WTC11 (cell line): ENCODE measurements at regions not wholly inside any gene's neighbourhood (a gene's known extent, or its start where the extent isn't known, plus 50 kb on each side); places are given as distances from the start of the nearest gene placed in this dataset.

Experiments
- ATAC-seq: fragments of 200-7000 bp; cut with Tn5 transposase; 2 replicates; pipeline ENCODE4 v1.10.0; 2021; ENCODE audit warnings: mild to moderate bottlenecking, moderate library complexity
- CTCF ChIA-PET: fragments of 300-600 bp; sonication (Branson Sonifier 250); formaldehyde crosslinking; loops from one replicate; lab custom pipeline; 2021; ENCODE audit warnings: antibody characterized with exemption; lab: Charles Lee
- POLR2A ChIA-PET: fragments of 350-600 bp; sonication (Branson Sonifier 250); formaldehyde crosslinking; loops from one replicate; lab custom pipeline; 2021; ENCODE audit warnings: antibody characterized with exemption; lab: Charles Lee
- DNase-seq: peaks from one replicate; pipeline ENCODE4 v3.0.0; 2021; ENCODE audit warnings: low spot score
- H3K27ac Mint-ChIP-seq: 2 replicates; pipeline ENCODE4 v1.8.0; 2021; ENCODE audit warnings: mixed read lengths
- H3K27me3 Mint-ChIP-seq: 2 replicates; pipeline ENCODE4 v1.8.0; 2021; ENCODE audit warnings: low read depth, mild to moderate bottlenecking, moderate library complexity, mixed read lengths
- H3K36me3 Mint-ChIP-seq: 2 replicates; pipeline ENCODE4 v1.8.0; 2021; ENCODE audit warnings: mixed read lengths
- H3K4me1 Mint-ChIP-seq: 2 replicates; pipeline ENCODE4 v1.8.0; 2022; ENCODE audit warnings: mixed read lengths
- H3K4me3 Mint-ChIP-seq: 2 replicates; pipeline ENCODE4 v1.8.0; 2021; ENCODE audit warnings: mild to moderate bottlenecking, moderate library complexity, mixed read lengths
- H3K9me3 Mint-ChIP-seq: 2 replicates; pipeline ENCODE4 v1.8.0; 2021; ENCODE audit warnings: mixed read lengths
- AR ChIP-seq: fragments of 250-450 bp; sonication (Bioruptor Pico); IDR thresholded peaks from 2 replicates; pipeline ENCODE4 v1.9.0; 2021; ENCODE audit warnings: mild to moderate bottlenecking
- CREM ChIP-seq: sonication (generic); formaldehyde crosslinking; IDR thresholded peaks from 2 replicates; pipeline ENCODE4 v1.8.1; 2022; ENCODE audit warnings: mild to moderate bottlenecking, missing genetic modification reagents, moderate library complexity
- ELF4 ChIP-seq: sonication (generic); formaldehyde crosslinking; IDR thresholded peaks from 2 replicates; pipeline ENCODE4 v1.8.1; 2022; ENCODE audit warnings: low read depth, mild to moderate bottlenecking, moderate library complexity, missing genetic modification reagents
- FOXP4 ChIP-seq: sonication (generic); formaldehyde crosslinking; IDR thresholded peaks from 2 replicates; pipeline ENCODE4 v1.8.0; 2022; ENCODE audit warnings: mild to moderate bottlenecking, missing genetic modification reagents
- GABPB1 ChIP-seq: sonication (generic); formaldehyde crosslinking; IDR thresholded peaks from 2 replicates; pipeline ENCODE4 v1.8.1; 2023; ENCODE audit warnings: mild to moderate bottlenecking, missing genetic modification reagents
- GRHL2 ChIP-seq: fragments of 250-450 bp; sonication (Bioruptor Pico); IDR thresholded peaks from 2 replicates; pipeline ENCODE4 v1.8.0; 2022; ENCODE audit warnings: mild to moderate bottlenecking, moderate library complexity; ENCODE audit not compliant: insufficient replicate concordance, severe bottlenecking
- IRF1 ChIP-seq: sonication (generic); formaldehyde crosslinking; IDR thresholded peaks from 2 replicates; pipeline ENCODE4 v1.8.0; 2023; ENCODE audit warnings: missing genetic modification reagents
- JAZF1 ChIP-seq: fragments of 250-450 bp; sonication (Bioruptor Pico); IDR thresholded peaks from 2 replicates; pipeline ENCODE4 v1.9.0; 2021; ENCODE audit warnings: moderate library complexity, mild to moderate bottlenecking, inconsistent platforms
- NFE2L1 ChIP-seq: sonication (generic); formaldehyde crosslinking; IDR thresholded peaks from 2 replicates; pipeline ENCODE4 v1.8.1; 2023; ENCODE audit warnings: missing genetic modification reagents
- NR3C1 ChIP-seq: sonication (generic); formaldehyde crosslinking; conservative IDR thresholded peaks from 2 replicates; pipeline ENCODE4 v1.8.1; 2023; ENCODE audit warnings: low read depth, mild to moderate bottlenecking, missing genetic modification reagents
- ZNF138 ChIP-seq: sonication (generic); formaldehyde crosslinking; conservative IDR thresholded peaks from 2 replicates; pipeline ENCODE4 v1.8.1; 2022; ENCODE audit warnings: mild to moderate bottlenecking, moderate library complexity, missing genetic modification reagents
- ZNF219 ChIP-seq: sonication (generic); formaldehyde crosslinking; IDR thresholded peaks from 2 replicates; pipeline ENCODE4 v1.8.0; 2023; ENCODE audit warnings: missing genetic modification reagents, mild to moderate bottlenecking, borderline replicate concordance
- ZNF281 ChIP-seq: sonication (generic); formaldehyde crosslinking; IDR thresholded peaks from 2 replicates; pipeline ENCODE4 v1.8.0; 2023; ENCODE audit warnings: mild to moderate bottlenecking, missing genetic modification reagents
- TF ChIP-seq, protein P1 (sequence below): fragments of 250-450 bp; sonication (Bioruptor Pico); conservative IDR thresholded peaks from 2 replicates; pipeline ENCODE4 v1.9.0; 2021; ENCODE audit warnings: mild to moderate bottlenecking
- TF ChIP-seq, protein P2 (sequence below): fragments of 250-450 bp; sonication (Bioruptor Pico); IDR thresholded peaks from 2 replicates; pipeline ENCODE4 v1.9.0; 2021; ENCODE audit warnings: moderate library complexity, mild to moderate bottlenecking, inconsistent platforms, borderline replicate concordance

GRCh38 chr12:58725400-58726105 lies 194.8 kb downstream of the LRIG3 start (continued):
- no peak for TF ChIP-seq ZNF281 (CRISPR knock-in tag)
- TF ChIP-seq AR (CRISPR knock-in tag) = no peak
- no peak for TF ChIP-seq GRHL2 (CRISPR knock-in tag)
- TF ChIP-seq ZNF138 = no peak
- no peak for TF ChIP-seq IRF1 (CRISPR knock-in tag)
- no peak for TF ChIP-seq ELF4 (CRISPR knock-in tag)

- CTCF ChIA-PET = no interaction called here
- Mint-ChIP-seq H3K4me1 (0 out of 2 replicates have a peak, but pooled peaks cover 4% of the 10 kb centered on the region), H3K27me3 (no peaks in the 10 kb centered on the region), H3K27ac (no peak overlapping the region), H3K36me3 (no peaks in the 10 kb centered on the region), H3K4me3 (no peak overlapping the region), H3K9me3 (no peaks in the 10 kb centered on the region)
- TF ChIP-seq GABPB1 = peak; percentile 84
- no peak for TF ChIP-seq FOXP4
- POLR2A ChIA-PET = no interaction called here
- DNase-seq (no peak), ATAC-seq (no peak)
Observed at GRCh38 chr12:58727521-58727920, 192.8 kb downstream of the LRIG3 start.

- no peak overlapping the region for H3K27ac Mint-ChIP-seq
Observed at GRCh38 chr12:58728397-58728796, 191.9 kb downstream of the LRIG3 start.

DNA sequence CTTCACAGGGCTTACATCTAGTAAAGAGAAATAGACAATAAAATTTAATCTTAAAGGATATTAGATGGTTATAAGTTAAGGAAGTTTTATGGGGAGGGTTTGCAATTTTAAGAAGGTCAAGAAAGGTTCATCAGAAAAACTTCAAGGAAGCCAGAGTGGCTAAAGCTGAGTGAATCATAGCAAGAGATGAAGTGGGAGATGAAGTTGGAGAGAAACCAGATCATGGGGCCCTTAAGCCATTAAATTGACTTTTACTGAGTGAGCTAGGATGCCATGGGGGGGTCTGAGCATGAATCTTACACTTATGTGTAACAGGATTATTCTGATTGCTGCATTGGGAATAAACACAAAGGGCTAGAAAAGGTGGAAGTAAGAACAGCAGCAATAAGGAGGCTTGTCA lies 189.2 kb downstream of the LRIG3 start:
- no peak for TF ChIP-seq CREM (CRISPR knock-in tag)
- TF ChIP-seq, protein P1, sequence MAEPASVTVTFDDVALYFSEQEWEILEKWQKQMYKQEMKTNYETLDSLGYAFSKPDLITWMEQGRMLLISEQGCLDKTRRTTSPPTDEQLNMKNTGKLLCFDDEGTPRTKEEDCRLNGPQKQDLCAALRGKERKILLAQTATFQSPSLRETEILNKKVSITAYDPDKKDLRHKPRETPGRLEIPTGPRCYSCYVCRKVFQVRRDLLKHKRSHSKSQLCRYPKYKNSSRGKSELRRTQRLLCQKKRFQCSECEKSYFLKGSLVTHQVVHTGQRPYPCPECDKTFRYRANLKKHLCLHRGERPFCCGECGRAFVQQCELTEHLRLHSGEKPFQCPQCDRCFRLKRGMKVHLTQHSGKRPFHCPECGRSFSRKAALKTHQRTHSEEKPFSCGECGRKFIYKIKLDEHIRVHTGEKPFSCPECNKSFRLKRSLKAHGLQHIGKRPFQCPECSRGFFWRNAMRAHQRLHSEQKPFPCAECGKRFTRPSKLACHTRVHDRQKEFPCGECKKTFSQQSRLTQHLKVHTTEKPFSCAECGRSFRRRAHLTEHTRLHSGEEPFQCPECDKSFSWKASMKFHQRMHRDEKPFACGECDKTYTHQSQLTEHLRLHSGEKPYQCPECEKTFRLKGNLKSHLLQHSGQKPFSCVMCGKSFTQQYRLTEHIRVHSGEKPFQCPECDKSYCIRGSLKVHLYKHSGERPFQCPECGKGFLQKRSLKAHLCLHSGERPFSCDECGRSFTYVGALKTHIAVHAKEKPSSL (CRISPR knock-in tag) = no peak
- TF ChIP-seq, protein P2, sequence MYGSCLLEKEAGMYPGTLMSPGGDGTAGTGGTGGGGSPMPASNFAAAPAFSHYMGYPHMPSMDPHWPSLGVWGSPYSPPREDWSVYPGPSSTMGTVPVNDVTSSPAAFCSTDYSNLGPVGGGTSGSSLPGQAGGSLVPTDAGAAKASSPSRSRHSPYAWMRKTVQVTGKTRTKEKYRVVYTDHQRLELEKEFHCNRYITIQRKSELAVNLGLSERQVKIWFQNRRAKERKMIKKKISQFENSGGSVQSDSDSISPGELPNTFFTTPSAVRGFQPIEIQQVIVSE (CRISPR knock-in tag) = no peak
- no peak for TF ChIP-seq NFE2L1 (CRISPR knock-in tag)
- TF ChIP-seq, all 79 proteins: peak for 0
- DNase-seq (no peak), ATAC-seq (no peak)
- ChIA-PET CTCF (no interaction called here), POLR2A (no interaction called here)
- Mint-ChIP-seq H3K4me3 (no peak overlapping the region), H3K36me3 (no peaks in the 10 kb centered on the region), H3K27me3 (no peaks in the 10 kb centered on the region), H3K27ac (no peak overlapping the region), H3K9me3 (no peaks in the 10 kb centered on the region), H3K4me1 (no peaks in the 10 kb centered on the region)

More at GRCh38 chr12:58728397-58728796, 191.9 kb downstream of the LRIG3 start:
- ATAC-seq = no peak
- H3K36me3 Mint-ChIP-seq = no peaks in the 10 kb centered on the region
- no peaks in the 10 kb centered on the region for H3K4me1 Mint-ChIP-seq
- TF ChIP-seq ELF4 (CRISPR knock-in tag) = no peak
- TF ChIP-seq JAZF1 (CRISPR knock-in tag) = no peak
- TF ChIP-seq ZNF219 (CRISPR knock-in tag) = no peak
- TF ChIP-seq NR3C1 = no peak
- no peaks in the 10 kb centered on the region for H3K27me3 Mint-ChIP-seq
- no peak overlapping the region for H3K4me3 Mint-ChIP-seq
- CTCF ChIA-PET = no interaction called here
- DNase-seq = no peak
- no peaks in the 10 kb centered on the region for H3K9me3 Mint-ChIP-seq
- POLR2A ChIA-PET = no interaction called here
